ENCODE measurements at regions not wholly inside any gene's neighbourhood (a gene's known extent, or its start where the extent isn't known, plus 50 kb on each side); places are given as distances from the start of the nearest gene placed in this dataset.
"Not testable (repeated sequence)": the region's sequence is repeated elsewhere in the genome, so short reads cannot be mapped to it uniquely, and the experiment has no call there.

DNA sequence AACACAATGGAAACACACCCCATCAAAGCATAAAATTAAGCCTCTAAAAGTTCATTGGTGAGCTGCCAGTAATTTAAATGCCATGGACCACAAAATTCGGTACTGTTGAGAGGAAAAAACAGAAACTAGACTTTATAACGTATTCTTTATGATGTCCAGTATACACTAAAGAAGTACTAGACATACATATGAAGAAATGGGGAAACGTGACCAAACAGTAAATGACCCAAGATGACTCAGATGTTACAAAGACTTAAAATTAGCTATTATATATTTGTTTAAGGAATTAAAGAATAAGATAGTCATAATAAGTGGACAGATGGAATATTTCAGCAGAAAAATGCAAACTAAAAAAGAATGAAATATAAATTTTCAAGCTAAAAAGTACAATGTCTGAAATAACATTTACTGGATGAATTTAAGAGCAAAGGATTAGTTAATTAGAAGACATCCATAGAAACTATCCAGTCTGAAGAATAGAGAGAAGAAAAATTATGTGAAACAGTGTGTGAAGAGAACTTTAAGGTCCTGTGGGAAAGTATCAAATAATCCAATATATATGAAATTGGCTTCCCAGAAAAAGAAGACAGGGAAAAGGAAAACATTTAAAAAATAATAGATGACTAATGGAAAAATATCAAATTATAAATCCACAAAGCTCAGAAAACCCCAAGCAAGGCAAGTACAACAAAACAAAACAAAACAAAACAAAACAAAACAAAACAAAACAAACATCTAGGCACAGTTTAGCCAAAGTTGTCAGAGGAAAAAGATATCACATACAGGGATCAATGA, 69.4 kb downstream of the SAMD9 start:
- DNase-seq, result no peak

DNA sequence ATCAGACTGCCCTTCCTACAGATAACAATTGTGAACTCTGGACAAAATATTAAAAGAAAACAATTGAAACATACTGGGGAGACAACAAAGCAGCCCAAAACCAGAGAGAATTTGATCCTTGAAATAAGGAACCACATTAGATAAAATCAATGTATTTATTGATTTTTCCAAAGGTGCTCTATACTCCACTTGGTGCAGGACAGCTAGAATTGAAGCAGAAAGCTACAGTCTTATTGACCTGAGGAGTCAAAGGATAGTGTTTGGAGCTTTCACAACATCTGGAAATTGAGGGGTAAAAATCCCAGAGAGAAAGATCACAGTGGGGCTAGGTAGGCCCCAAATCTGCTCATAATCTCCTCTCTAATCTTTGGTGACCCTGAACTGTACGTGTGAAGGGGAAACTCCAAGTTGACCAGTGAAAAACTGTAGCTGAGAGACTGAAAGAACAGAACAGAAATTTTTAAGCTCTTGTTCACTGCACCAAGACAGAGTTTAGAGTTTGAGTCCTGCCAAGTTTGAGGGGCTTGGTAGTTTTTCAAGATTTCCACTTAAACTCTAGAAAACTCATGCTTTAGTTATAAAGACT, 70.2 kb downstream of the SAMD9 start:
- no peak for DNase-seq

DNA sequence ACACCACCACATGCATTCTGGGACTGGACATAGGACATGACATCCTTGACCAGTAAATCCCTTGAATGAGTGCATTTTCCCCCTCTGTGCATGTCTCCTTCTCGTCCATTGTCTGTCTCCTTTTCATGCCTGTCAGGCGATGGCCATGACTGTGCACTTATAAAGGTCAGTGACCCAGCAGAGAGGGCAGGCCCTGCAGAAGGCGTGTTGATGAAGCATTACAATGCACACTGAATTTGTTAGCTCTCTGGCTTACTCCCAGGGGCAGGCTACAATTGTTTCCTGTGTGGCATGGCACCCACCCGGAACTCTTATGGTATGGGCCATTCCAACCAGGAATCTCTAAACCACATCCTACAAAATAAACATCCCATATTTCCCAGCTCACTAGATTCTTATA, 71.1 kb downstream of the SAMD9 start:
- DNase-seq, result no peak

DNA sequence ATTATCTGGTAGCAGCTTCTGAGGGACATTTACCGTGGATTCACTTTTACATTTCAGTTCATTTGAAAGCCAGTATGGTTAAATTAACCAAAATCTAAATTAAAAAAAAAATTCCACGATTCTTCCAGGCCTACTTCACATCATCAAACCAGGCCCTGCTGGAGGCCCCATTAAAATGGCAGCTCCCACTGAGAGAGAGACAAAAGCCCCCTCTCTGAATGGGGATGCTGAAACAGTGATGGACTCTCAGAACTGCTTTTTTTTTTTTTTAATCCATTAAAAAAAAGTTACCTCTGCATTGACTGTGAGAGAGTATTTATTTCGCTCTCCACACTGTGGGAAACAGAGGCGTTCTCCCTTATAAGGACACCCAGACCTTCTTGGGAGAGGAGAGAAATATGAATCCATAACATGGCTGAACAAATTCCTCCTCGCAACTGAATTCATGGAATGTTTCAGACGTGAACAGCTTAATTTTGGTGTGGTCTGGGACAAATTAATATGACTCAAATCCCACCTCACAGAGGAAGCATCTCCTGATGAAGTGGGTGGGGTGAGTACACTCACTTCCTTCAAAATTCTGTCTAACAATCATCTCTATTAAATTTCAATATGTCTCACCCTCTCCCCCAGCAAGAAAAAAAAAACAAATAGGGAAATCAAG, 73.5 kb downstream of the SAMD9 start:
- no peak for DNase-seq

DNA sequence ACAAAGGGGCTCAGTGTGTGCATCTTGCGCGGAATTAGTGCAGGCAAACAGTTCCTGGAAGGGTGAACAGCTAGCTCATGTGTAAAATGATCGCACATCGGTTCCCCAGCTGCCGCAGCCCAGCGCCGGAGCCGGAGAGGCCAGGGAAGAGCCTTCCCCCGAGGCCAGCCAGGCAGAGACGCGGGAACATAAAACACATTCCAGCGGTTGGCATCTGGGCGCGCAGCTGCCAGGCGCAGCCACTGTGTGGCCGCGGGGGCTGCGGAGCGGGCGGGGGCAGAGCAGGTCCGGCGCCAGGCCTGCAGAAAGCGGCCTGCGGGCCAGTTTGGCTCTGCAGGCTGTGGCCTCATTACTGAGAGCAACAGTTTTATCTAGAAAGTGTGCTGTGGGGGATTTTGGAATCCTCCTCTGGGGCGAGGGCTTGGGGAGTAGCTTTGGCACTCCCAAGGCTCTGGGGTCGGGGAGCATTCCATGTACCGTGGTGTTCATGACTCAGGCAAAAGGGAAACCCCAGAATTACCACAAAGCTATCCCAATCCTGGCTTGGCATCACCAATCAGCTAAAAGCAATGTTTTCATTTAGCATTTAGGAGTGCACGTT, 74.3 kb downstream of the SAMD9 start:
- no peak for DNase-seq

DNA sequence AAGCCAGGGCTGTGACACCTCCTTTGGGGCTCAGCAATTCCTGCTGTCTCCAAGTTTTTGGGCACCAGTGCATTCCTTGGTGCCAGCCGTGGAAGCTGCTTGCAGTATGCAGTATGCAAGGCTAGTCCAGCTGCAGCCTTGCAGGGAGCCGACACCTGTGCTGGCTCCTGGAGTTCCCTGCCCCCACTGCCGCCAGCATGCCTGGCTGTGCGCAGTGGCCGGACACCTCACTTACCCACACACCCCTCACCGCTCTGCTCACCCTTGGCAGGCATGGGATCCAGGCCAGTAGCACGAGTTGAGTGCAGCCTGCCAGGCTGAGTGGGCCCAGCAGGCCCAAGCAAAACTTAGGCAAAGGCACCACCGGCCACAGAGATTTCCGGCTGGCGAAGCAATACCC, 77.4 kb downstream of the SAMD9 start:
- DNase-seq, result no peak

DNA sequence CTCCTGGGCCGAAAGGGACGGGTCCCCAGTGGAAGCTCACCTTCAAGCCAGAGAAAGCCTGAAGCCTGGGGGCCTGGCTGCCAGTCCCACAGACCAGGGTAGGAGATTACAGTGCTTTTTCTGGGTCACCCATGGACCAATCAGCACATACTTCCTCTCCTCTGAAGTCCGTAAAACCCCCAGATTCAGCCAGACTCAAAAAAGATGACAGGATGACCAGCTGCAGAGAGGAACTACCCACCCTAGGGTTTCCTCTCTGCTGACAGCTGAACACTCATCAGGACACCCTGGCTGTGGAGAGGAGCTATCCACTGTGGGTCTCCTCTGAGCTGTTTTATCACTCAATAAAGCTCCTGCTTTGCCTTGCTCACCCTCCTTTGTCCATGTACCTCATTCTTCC, 78.0 kb downstream of the SAMD9 start:
- no peak for DNase-seq

DNA sequence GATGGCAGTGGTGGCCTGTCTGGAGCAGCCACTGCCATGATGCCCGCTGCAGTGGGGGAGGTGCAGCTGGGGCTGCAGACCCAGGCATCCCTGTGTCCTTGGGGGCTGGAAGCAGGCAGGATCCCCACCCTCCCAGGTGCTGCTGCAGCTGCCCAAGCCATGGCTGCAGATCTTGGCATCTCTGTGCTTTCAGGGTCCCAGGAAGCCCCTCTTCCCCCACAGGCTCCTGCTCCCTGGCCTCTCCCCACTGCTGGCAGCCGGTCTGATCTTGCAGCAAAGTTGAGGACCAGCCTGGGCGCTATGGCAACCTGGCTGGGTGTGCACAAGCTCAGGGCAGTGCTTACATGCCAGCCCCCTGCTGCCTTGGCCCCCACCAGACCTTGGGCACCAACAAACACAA, 78.5 kb downstream of the SAMD9 start:
- no peak for DNase-seq

DNA sequence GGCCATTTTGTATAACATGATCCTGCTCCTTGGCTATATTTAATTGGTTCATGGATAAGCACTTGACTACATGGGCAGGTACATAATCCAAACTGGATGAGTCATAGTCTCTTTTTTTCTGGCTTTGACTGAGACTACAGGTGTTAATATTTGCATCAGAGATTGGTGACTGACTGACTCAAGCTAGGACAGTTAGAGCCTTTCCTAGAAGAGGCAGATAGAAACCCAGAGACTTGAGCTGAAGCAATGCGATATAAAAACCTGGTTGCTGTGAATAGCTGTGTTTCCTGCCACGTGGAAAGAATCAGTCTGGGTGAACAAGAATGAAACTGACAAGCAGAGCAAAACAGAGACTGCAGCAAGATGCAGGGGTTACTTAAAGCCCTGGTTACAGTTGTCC, 81.0 kb downstream of the SAMD9 start:
- DNase-seq, result peak in 1 of 2 donors; percentile 5

DNA sequence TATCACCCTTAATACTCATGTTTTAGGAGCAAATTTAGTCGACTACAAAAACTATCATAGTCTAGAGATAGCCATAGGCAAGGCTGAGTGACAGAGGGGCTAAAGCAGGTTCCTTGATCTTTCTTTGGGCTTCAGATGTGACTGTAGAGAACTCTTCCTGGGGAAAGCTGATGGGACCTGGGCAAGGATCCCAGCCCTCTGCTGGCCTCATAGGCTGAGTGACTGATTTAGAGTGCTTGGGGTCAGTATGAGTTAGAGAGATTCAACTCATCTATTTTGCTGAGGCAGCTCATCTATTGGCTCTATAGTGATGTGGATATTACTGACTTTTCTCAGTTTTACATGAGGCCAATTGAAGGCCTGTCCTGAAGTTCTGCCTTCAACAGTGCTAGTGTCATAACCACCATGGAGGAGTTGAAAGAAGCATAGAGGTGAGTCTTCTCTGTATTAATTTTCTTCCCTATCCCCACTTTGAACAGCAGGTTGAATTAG, 81.6 kb downstream of the SAMD9 start:
- DNase-seq, result no peak

DNA sequence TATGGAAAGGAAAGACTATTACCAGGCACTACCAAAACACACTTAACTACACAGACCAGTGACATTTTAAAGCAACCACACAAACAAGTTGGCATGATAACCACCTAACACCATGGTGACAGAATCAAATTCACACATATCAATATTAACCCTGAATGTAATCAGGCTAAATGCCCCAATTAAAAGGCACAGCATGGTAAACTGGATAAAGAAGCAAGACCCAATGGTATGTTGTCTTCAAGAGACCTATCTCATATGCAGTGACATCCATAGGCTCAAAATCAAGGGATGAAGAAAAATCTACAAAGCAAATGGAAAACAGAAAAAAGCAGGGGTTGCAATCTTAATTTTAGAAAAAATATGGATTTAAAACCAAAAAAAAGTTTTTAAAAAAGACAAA, 86.0 kb downstream of the SAMD9 start:
- DNase-seq, result no peak

DNA sequence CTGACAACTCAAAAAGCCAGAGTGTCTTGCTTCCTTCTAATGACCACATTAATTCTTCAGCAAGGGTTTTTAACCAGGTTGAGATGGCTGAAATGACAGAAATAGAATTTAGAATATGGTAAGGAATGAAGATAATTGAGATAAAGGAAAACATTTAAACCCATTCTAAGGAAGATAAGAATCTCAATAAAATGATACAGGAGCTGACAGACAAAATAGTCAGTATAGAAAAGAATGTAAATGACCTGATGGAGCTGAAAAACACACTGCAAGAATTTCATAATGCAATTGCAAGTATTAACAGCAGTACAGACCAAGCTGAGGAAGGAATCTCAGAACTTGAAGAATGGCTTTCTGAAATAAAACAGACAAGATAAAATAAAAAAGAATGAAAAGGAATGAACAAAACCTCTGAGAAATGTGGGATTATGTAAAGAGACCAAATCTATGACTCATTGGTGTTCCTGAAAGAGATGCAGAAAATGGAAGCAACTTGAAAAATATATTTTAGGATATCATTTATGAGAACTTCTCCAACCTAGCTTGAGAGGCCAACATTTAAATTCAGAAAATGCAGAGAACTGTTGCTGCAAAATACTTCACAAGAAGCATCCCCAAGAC, 87.1 kb downstream of the SAMD9 start:
- no peak for DNase-seq

DNA sequence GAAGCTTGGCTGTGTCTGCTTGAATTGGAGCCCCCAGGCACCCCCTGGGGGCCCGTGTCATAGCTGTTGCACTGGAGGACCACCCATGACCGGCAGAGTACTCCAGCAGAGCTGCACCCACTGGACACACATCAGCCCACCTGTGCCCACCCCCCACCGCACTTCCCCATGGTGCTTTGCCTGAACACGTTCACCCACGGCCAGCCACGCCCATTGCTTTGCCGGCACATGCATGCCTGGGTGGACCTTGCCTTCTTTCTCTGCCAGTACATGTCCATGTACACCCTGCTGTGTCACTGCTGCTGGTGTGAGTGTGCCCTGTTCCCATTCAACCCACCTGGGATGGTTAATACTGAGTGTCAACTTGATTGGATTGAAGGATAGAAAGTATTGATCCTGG, 88.7 kb downstream of the SAMD9 start:
- DNase-seq, result no peak

DNA sequence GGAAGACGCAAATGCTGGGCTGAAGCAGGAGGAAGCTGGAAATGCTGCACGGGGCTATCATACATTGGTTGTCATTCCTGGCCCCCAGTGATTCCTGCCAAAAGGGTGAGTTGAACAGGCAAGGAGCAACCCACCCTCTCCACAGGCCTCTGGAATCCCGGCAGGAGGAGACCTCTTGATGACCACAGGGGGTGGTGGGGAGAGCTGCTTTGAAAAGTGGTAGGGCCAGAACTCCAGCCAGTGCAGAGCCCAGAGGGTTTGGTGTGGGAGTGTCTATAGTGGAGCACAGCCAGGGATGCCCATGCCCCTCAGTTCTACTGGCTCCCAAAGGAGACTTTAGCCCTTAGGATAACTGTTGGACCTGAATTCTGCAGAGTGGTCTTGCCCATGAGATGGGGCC, 89.2 kb downstream of the SAMD9 start:
- DNase-seq, result no peak

DNA sequence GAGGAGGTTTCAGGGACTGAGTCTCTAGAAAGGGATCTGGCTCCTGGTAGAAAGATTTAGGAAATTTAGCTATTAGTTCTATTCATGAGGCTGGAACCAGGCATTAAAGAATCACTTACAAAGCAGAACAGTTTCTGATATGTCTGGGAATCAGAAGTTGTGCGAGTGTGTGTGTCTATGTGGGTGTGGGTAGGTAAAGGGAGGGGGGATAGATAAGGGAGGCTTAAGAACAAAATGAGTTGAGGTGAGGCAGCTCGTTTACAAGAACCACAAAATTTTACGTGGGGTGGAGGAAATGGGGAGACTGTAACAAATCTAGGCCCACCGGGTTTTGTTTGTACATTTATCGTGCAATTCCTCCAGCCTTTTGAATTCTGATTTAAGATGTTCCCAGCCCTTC, 90.7 kb downstream of the SAMD9 start:
- no peak for DNase-seq

DNA sequence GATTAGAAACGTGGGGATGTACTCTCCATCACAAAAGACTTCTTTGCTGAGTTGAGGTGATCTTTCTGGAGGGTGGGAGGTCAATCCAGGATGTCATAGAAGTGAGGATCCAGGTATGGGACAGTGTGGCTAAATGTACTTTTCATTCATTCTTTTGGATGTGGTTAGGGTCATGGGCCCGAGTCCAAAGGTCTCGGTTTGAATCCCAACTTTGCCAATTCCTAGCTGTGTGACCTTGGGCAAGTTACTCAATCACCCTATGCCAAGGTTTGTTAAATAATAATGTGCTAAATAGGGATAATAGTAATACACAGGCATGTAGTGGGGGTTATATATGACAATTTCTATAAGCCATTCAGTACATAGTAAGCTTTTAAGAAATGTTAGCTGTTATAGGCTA, 91.4 kb downstream of the SAMD9 start:
- DNase-seq, result no peak

DNA sequence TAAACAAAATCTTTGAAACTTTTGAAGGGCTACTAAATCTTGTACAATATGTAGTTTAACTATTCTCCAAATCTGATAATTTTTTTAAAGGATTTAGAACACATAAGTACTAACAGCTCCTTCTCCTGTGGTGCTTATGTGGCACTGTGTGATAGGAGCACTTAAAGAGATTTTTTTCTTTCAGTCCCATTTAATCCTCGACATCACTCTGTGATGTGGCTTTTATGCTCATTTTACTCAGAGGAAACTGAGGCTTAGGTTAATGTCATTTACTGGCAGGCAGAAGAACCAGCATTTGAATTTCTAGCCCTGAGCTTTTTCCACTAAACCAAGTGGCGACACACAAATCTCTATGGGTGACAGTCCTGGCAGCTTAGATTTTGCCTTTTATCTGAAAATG, 92.4 kb downstream of the SAMD9 start:
- DNase-seq, result no peak

DNA sequence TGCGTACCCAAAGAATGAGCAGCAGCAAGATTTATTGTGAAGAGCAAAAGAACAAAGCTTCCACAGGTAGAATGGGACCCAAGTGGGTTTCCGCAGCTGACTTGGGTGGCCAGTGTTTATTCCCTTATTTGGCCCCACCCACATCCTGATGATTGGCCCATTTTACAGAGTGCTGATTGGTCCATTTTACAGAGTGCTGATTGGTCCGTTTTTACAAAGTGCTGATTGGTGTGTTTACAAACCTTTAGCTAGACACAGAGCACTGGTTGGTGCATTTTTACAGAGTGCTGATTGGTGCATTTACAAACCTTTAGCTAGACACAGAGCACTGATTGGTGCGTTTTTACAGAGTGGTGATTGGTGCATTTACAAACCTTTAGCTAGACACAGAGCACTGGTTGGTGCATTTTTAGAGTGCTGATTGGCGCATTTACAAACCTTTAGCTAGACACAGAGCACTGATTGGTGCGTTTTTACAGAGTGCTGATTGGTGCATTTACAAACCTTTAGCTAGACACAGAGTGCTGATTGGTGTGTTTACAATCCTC, 94.8 kb downstream of the SAMD9 start:
- DNase-seq, result not testable (repeated sequence)

DNA sequence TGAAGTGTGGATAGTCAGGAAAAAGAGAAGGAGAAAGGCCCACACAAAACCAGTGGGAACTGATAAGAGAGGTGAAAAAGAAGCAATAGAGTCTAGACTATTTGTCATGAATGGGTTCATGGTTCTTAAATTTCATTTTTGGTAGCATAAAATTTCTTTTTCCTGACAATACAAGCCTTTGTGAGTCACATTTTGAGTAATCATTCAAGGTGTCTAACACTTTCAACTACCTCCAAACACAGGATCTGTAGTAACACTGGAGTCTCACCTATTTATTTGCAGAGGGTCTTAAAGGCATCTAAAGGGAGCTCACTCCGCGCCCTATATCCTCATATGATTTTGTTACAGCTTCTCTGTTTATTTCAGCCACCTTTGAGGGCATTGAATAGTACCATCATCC, 96.0 kb downstream of the SAMD9 start:
- no peak for DNase-seq

DNA sequence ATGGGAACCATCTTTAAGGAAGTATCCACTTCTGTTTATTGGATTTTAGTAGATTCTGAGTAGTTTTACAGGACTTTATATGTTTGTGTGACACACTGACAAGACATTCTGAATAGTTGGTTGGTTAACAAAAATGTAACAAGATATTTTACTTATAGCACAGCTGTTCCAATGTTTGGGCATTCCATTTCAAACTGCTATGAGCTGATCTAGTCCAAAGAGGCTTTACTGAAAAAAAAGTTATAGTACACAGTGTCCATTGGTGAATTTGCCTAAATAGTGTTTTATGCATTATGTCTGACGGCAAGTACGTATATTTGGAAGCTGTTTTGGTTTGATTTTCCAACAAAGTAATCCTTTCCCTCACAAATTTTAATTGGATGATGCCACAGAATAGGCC, 99.1 kb downstream of the SAMD9 start:
- no peak for DNase-seq

DNA sequence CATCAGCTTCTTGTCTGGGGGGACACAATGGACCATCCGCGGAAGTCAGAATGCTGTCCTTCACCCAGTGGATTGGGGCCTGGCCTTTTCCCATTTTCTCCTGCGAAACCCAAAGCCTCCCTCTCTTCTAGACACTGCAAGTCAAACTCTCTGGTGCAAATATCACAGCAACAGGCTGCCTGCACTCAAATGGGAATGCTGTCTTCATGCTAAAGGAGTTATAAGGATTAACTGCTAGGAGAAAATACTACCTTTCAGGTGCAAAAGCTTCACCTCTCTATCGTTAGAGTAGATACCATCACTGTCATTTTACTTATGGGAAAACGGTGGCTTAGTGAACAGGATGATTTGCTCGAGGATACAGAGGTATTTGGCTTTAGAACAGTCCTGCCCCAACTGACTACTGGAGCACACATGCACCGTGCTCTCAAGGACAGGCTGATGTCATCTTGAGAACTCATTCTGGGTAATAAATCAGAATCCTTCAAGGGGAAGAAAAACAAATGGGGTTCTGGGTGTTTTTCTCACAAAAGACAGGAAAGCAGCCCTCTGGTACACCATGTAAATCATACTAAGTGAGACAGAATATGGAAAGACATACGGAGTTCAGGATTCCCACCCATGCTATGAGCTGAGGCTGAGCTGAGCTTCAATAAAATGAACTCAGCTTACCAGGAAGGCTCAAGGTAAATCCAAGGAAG, 100.9 kb downstream of the SAMD9 start:
- DNase-seq, result no peak

DNA sequence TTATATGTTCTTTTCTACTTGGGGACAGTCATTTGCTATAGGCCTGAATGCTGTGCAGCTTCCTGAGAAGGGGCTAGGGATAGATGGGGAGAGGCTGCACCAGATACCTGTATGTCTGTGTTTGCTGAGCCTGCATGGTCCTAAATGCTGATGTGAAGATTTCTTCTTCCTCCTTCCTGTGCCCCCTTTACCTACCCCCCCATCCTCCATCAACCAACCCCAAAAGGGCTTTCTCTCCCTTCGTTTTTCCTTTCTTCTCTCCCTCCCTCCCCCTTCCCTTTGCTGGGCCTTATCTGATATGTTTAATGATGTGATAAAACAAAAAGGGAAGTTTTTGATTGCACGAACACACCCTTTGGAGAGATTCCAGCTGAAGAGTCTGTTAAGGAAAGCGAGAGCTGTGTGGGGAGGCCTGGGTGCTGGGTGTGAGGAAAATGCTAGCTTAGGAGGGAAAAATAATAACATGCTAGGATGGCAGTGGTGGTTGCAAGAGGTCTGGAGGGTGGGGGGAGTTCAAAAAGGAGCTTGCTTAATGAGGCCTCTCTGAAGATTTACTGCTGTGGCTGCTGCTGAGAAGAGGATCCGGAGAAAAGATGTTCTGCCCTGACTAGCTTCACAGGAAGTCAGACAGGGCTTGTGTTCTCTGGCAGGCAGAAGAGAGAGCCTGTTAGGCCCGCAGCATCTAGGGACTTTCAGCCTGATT, 101.8 kb downstream of the SAMD9 start:
- no peak for DNase-seq

Data from CD4-positive, alpha-beta T cell treated with Interleukin-1 beta for 1 hour (primary cell).